ENCODE measurements at regions not wholly inside any gene's neighbourhood (a gene's known extent, or its start where the extent isn't known, plus 50 kb on each side); places are given as distances from the start of the nearest gene placed in this dataset.
"Not testable (repeated sequence)": the region's sequence is repeated elsewhere in the genome, so short reads cannot be mapped to it uniquely, and the experiment has no call there.

- DNase-seq (ENCODE audit: low read depth) = no peak
Measured at GRCh38 chr5:51172903-51173626, 210.2 kb upstream of the ISL1 start.

GRCh38 chr5:51181208-51181894, 201.9 kb upstream of the ISL1 start:
- no peak for DNase-seq (ENCODE audit: low read depth)

- DNase-seq (ENCODE audit: low read depth) = no peak
Measured at GRCh38 chr5:51185850-51186329, 197.4 kb upstream of the ISL1 start.

GRCh38 chr5:51188001-51188591, 195.2 kb upstream of the ISL1 start:
- DNase-seq (ENCODE audit: low read depth) = no peak

GRCh38 chr5:51194671-51195070, 188.6 kb upstream of the ISL1 start:
- no peak for DNase-seq (ENCODE audit: low read depth)

GRCh38 chr5:51201024-51201423, 182.2 kb upstream of the ISL1 start:
- DNase-seq (ENCODE audit: low read depth) = no peak

GRCh38 chr5:51201708-51202107, 181.5 kb upstream of the ISL1 start:
- no peak for DNase-seq (ENCODE audit: low read depth)

GRCh38 chr5:51202161-51202560, 181.1 kb upstream of the ISL1 start:
- no peak for DNase-seq (ENCODE audit: low read depth)

GRCh38 chr5:51203598-51203997, 179.7 kb upstream of the ISL1 start:
- no peak for DNase-seq (ENCODE audit: low read depth)

GRCh38 chr5:51208296-51208695, 175.0 kb upstream of the ISL1 start:
- DNase-seq (ENCODE audit: low read depth) = no peak

GRCh38 chr5:51214746-51215145, 168.5 kb upstream of the ISL1 start:
- no peak for DNase-seq (ENCODE audit: low read depth)

- no peak for DNase-seq (ENCODE audit: low read depth)
Measured at GRCh38 chr5:51225789-51226742, 157.2 kb upstream of the ISL1 start.

- no peak for DNase-seq (ENCODE audit: low read depth)
Measured at GRCh38 chr5:51227963-51228470, 155.2 kb upstream of the ISL1 start.

- DNase-seq (ENCODE audit: low read depth) = no peak
Measured at GRCh38 chr5:51230336-51230735, 152.9 kb upstream of the ISL1 start.

GRCh38 chr5:51242456-51242855, 140.8 kb upstream of the ISL1 start:
- no peak for DNase-seq (ENCODE audit: low read depth)

- DNase-seq (ENCODE audit: low read depth) = not testable (repeated sequence)
Measured at GRCh38 chr5:51250957-51251356, 132.3 kb upstream of the ISL1 start.

- DNase-seq (ENCODE audit: low read depth) = no peak
Measured at GRCh38 chr5:51271261-51271660, 112.0 kb upstream of the ISL1 start.

GRCh38 chr5:51273021-51273420, 110.2 kb upstream of the ISL1 start:
- no peak for DNase-seq (ENCODE audit: low read depth)

GRCh38 chr5:51273871-51274270, 109.4 kb upstream of the ISL1 start:
- no peak for DNase-seq (ENCODE audit: low read depth)

GRCh38 chr5:51275428-51275827, 107.8 kb upstream of the ISL1 start:
- no peak for DNase-seq (ENCODE audit: low read depth)

GRCh38 chr5:51276250-51276649, 107.0 kb upstream of the ISL1 start:
- DNase-seq (ENCODE audit: low read depth) = no peak

- DNase-seq (ENCODE audit: low read depth) = no peak
Measured at GRCh38 chr5:51278539-51278938, 104.7 kb upstream of the ISL1 start.

Measured in activated T-cell treated with anti-CD3 and anti-CD28 coated beads for 48 hours (primary cell).